ENCODE measurements at regions not wholly inside any gene's neighbourhood (a gene's known extent, or its start where the extent isn't known, plus 50 kb on each side); places are given as distances from the start of the nearest gene placed in this dataset.

DNA sequence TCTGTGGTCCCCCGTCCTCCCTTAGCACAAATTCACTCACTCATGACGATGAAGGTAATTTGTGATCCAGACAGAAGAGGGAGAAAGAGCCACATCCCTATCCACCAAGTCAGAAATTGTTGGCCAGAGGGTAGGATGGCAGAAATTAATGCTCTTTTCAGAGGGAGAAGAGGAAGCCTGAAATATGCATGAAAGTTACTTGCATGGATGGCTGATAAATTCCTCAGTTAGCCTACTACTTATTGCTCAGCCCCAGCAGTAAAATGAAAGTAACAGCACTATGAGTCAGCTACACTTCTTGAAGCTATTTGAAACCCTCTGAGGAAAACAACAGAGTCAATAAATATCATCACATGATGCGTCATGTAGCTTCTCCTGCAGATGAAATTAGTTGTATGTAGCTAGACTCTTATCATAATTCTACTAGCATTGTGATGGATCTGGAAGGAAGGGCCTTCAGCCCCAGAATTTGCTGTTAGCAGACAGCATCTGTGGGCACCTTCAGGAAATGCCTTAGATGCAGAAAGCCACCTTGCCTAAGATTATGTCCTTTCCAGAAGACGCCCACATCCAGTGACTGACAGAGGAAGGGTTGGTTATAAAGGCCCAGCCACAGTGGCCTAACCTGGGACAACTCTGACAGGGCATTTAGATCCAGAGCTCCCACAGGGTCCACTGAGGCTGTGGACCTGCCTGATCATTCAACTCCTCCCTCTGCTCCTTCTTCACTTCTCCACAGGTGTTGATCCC, 81.2 kb upstream of the CCDC112 start:
- Histone ChIP-seq H3K9me3 (ENCODE audit: control insufficient read depth, low read depth, low read length) (no peaks in the 10 kb centered on the region), H3K9ac (ENCODE audit: extremely low read depth, insufficient read length, low read length) (no peak overlapping the region), H3K56ac (ENCODE audit: insufficient read length, low read depth, low read length) (no peak overlapping the region), H2BK12ac (ENCODE audit: insufficient read length, low read depth, low read length) (no peak overlapping the region), H3K4ac (ENCODE audit: low read depth, low read length) (no peak overlapping the region), H3K4me2 (ENCODE audit: insufficient read depth, insufficient read length, low read length) (no peak overlapping the region), H3T11ph (ENCODE audit: low read length) (no peak overlapping the region), H2AK5ac (ENCODE audit: insufficient read length, low read length) (no peak overlapping the region), H4K5ac (ENCODE audit: insufficient read length, low read depth, low read length) (no peak overlapping the region), H3K27me3 (ENCODE audit: insufficient read depth, low read length) (no peaks in the 10 kb centered on the region), H3K23me2 (ENCODE audit: insufficient read length, low read depth, low read length, poor library complexity, severe bottlenecking) (no peaks in the 10 kb centered on the region), H4K8ac (replicated peaks; ENCODE audit: insufficient read length, low read depth, low read length) (no peak overlapping the region), H2BK15ac (ENCODE audit: low read depth, low read length) (no peak overlapping the region), H3K79me2 (ENCODE audit: insufficient read depth, low read length) (no peaks in the 10 kb centered on the region), H2AFZ (ENCODE audit: low read length) (no peak overlapping the region), H3K27ac (ENCODE audit: insufficient read length, low read depth, low read length) (no peak overlapping the region), H4K20me1 (ENCODE audit: control insufficient read depth, insufficient read depth, insufficient read length) (no peaks in the 10 kb centered on the region), H2BK5ac (ENCODE audit: insufficient read length, low read length) (no peak overlapping the region), H3K18ac (ENCODE audit: insufficient read length, low read depth, low read length) (no peak overlapping the region), H4K91ac (ENCODE audit: insufficient read length, low read depth, low read length) (no peak overlapping the region), H3K23ac (ENCODE audit: insufficient read length, low read depth, low read length) (no peak overlapping the region), H3K79me1 (ENCODE audit: insufficient read depth, low read depth, low read length, poor library complexity, severe bottlenecking) (no peaks in the 10 kb centered on the region), H2BK120ac (ENCODE audit: low read depth, low read length, poor library complexity, severe bottlenecking) (no peak overlapping the region), H3K14ac (ENCODE audit: insufficient read depth, low read length) (no peak overlapping the region), H2BK20ac (ENCODE audit: low read depth, low read length, poor library complexity, severe bottlenecking) (no peak overlapping the region), H3K4me1 (ENCODE audit: insufficient read depth, low read length) (peaks cover 2% of the 10 kb centered on the region; the same call in 1 of the 2 replicates)
- Mint-ChIP-seq H3K27ac (no peak overlapping the region), H3K36me3 (ENCODE audit: insufficient read depth in 1 of 3, low read depth in 3 of 3) (no peaks in the 10 kb centered on the region), H3K4me1 (peaks cover 7 to 8% of the 10 kb centered on the region in 2 experiments), H3K9me3 (no peaks in the 10 kb centered on the region), H3K27me3 (ENCODE audit: low read depth) (no peaks in the 10 kb centered on the region), H3K4me3 (no peak overlapping the region)
- no CpG with 5 or more reads among the region's 4 CpGs for WGBS (ENCODE audit: extremely low coverage, insufficient read length, low lambda C conversion rate)
- TF ChIP-seq, protein P1, sequence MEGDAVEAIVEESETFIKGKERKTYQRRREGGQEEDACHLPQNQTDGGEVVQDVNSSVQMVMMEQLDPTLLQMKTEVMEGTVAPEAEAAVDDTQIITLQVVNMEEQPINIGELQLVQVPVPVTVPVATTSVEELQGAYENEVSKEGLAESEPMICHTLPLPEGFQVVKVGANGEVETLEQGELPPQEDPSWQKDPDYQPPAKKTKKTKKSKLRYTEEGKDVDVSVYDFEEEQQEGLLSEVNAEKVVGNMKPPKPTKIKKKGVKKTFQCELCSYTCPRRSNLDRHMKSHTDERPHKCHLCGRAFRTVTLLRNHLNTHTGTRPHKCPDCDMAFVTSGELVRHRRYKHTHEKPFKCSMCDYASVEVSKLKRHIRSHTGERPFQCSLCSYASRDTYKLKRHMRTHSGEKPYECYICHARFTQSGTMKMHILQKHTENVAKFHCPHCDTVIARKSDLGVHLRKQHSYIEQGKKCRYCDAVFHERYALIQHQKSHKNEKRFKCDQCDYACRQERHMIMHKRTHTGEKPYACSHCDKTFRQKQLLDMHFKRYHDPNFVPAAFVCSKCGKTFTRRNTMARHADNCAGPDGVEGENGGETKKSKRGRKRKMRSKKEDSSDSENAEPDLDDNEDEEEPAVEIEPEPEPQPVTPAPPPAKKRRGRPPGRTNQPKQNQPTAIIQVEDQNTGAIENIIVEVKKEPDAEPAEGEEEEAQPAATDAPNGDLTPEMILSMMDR (conservative IDR thresholded peaks at IDR 0.05) = no peak
- no peak for DNase-seq
